GM13977 (cell line): ENCODE measurements at regions not wholly inside any gene's neighbourhood (a gene's known extent, or its start where the extent isn't known, plus 50 kb on each side); places are given as distances from the start of the nearest gene placed in this dataset.

Experiments used
- DNase-seq: peaks from one replicate; pipeline ENCODE4 v3.0.0; 2012; ENCODE audit warnings: low spot score
- in situ Hi-C: fragments of 300-500 bp; cut with MboI; formaldehyde crosslinking; loops from one replicate; pipeline ENCODE4 v1.12.0; 2022; ENCODE audit warnings: low sequenced_read_pairs, low pct_unique_long_range_greater_than_20kb, mixed read lengths, inconsistent platforms; ENCODE audit not compliant: unreplicated experiment
- TF ChIP-seq, protein P1 (sequence below): IDR thresholded peaks from 2 replicates; pipeline ENCODE4 v1.5.1; 2012; ENCODE audit warnings: mild to moderate bottlenecking, control low read depth; ENCODE audit not compliant: insufficient read depth; ENCODE audit errors: extremely low read depth, missing control alignments

- DNase-seq: no peak
- TF ChIP-seq, protein P1, sequence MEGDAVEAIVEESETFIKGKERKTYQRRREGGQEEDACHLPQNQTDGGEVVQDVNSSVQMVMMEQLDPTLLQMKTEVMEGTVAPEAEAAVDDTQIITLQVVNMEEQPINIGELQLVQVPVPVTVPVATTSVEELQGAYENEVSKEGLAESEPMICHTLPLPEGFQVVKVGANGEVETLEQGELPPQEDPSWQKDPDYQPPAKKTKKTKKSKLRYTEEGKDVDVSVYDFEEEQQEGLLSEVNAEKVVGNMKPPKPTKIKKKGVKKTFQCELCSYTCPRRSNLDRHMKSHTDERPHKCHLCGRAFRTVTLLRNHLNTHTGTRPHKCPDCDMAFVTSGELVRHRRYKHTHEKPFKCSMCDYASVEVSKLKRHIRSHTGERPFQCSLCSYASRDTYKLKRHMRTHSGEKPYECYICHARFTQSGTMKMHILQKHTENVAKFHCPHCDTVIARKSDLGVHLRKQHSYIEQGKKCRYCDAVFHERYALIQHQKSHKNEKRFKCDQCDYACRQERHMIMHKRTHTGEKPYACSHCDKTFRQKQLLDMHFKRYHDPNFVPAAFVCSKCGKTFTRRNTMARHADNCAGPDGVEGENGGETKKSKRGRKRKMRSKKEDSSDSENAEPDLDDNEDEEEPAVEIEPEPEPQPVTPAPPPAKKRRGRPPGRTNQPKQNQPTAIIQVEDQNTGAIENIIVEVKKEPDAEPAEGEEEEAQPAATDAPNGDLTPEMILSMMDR: no peak
- in situ Hi-C loops: no loop called here
These were observed 85.1 kb downstream of the LBH start for GRCh38 chr2:30316408-30316807.

GRCh38 chr2:30318987-30319782, 87.9 kb downstream of the LBH start:
- in situ Hi-C loops: no loop called here
- TF ChIP-seq, protein P1: no peak
- no peak for DNase-seq

GRCh38 chr2:30321466-30321865, 90.1 kb downstream of the LBH start:
- in situ Hi-C loops: no loop called here
- DNase-seq: no peak
- TF ChIP-seq, protein P1: no peak

DNA sequence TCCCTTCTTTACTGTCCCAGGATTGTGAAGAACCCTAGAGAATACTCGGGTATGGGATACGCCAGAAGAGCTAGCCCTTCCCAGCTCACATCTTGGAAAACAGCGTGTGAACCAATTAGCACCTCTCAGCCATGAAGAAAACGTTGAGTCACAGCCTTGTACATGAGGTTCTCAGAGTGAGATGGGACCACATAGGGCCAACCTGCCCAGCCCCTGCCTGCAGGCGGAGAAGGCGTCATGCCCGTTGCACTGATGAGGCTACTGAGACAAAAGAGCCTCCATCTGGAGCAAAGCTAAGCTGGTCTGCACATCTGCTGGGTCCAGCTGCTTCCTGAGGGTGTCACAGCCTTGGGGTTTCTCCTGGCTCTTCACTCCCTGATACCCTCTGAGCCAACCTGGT, 92.2 kb downstream of the LBH start:
- TF ChIP-seq, protein P1: no peak

DNA sequence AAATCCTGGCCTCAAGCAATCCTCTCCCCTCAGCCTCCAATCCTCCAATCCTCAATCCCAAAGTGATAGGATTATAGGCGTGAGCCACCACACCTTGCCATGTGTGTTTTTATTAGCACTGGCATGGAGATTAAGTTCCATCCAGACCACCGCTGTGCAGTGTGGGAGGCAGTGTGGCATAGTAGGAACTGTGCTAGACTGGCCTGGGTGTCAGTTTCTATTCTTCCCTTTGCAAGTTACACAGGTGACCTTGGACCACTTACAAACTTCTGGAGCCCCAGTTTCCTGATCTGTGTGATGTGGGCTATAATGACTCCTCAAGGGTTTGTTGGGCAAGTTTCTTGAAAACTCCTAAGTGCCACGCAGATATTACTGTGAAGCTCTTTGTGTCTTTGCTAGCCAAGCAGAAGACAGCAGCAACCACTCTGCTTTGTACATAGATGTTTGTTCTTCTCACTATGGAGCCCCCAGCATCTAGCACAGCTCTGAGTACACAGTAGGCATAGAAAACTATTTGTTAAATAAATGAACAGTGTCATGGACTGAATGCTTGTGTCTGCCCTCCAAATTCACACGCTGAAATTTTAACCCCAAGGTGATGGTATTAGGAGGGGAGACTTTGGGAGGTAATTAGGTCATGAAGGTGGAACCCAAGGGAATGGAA, 93.0 kb downstream of the LBH start:
- TF ChIP-seq, protein P1: no peak
- in situ Hi-C loops: no loop called here
- DNase-seq: no peak

More for the DNA sequence above, 92.2 kb downstream of the LBH start:
- no peak for DNase-seq
- in situ Hi-C loops: no loop called here

GRCh38 chr2:30325600-30326328, 94.4 kb downstream of the LBH start:
- TF ChIP-seq, protein P1: no peak
- no peak for DNase-seq
- in situ Hi-C loops: no loop called here
